GM23248 (cell line): ENCODE measurements at regions not wholly inside any gene's neighbourhood (a gene's known extent, or its start where the extent isn't known, plus 50 kb on each side); places are given as distances from the start of the nearest gene placed in this dataset.

Experiments used
- DNase-seq: peaks from one replicate; pipeline ENCODE4 v3.0.0-alpha.2; 2015
- H2AFZ ChIP-seq: fragments of 200-600 bp; sonication (generic); 2 replicates; pipeline ENCODE4 v1.6.1; 2016; ENCODE audit warnings: antibody characterized with exemption
- H3F3A ChIP-seq: fragments of 200-600 bp; sonication (generic); 2 replicates; pipeline ENCODE4 v1.6.1; 2016; ENCODE audit warnings: mild to moderate bottlenecking, antibody characterized with exemption, mixed run types; ENCODE audit not compliant: insufficient read depth
- H3K27ac ChIP-seq: fragments of 200-600 bp; sonication (generic); 2 replicates; pipeline ENCODE4 v1.5.1; 2016; ENCODE audit warnings: mild to moderate bottlenecking
- H3K27me3 ChIP-seq: fragments of 200-600 bp; sonication (generic); replicated peaks from 2 replicates; pipeline ENCODE4 v1.6.1; 2016; ENCODE audit warnings: mild to moderate bottlenecking; ENCODE audit not compliant: insufficient read depth
- H3K36me3 ChIP-seq: fragments of 200-600 bp; sonication (generic); 2 replicates; pipeline ENCODE4 v1.6.1; 2016; ENCODE audit warnings: low read depth, mild to moderate bottlenecking
- H3K4me1 ChIP-seq: fragments of 200-600 bp; sonication (generic); 2 replicates; pipeline ENCODE4 v1.6.1; 2016; ENCODE audit warnings: mild to moderate bottlenecking; ENCODE audit not compliant: insufficient read depth
- H3K4me2 ChIP-seq: fragments of 200-600 bp; sonication (generic); one replicate; pipeline ENCODE4 v1.6.1; 2016; ENCODE audit warnings: mild to moderate bottlenecking; ENCODE audit not compliant: unreplicated experiment
- H3K4me3 ChIP-seq: fragments of 200-600 bp; sonication (generic); 2 replicates; pipeline ENCODE4 v1.5.1; 2016; ENCODE audit warnings: mild to moderate bottlenecking
- H3K79me2 ChIP-seq: fragments of 200-600 bp; sonication (generic); 2 replicates; pipeline ENCODE4 v1.6.1; 2016; ENCODE audit warnings: mild to moderate bottlenecking; ENCODE audit not compliant: insufficient read depth
- H3K9ac ChIP-seq: fragments of 200-600 bp; sonication (generic); 2 replicates; pipeline ENCODE4 v1.6.1; 2016; ENCODE audit warnings: mild to moderate bottlenecking
- H3K9me2 ChIP-seq: fragments of 200-600 bp; sonication (generic); 2 replicates; pipeline ENCODE4 v1.6.1; 2016; ENCODE audit warnings: mixed run types, mild to moderate bottlenecking, moderate library complexity; ENCODE audit not compliant: insufficient read depth
- H3K9me3 ChIP-seq: fragments of 200-600 bp; sonication (generic); one replicate; pipeline ENCODE4 v1.6.1; 2017; ENCODE audit warnings: low read depth
- H4K20me1 ChIP-seq: fragments of 200-600 bp; sonication (generic); 2 replicates; pipeline ENCODE4 v1.6.0; 2016; ENCODE audit not compliant: insufficient read depth
- EZH2 ChIP-seq: fragments of 200-600 bp; sonication (generic); IDR thresholded peaks from 2 replicates; pipeline ENCODE4 v1.6.1; 2018; ENCODE audit warnings: antibody characterized with exemption, mild to moderate bottlenecking; ENCODE audit not compliant: insufficient read depth, poor library complexity, severe bottlenecking
- EZH2phosphoT487 ChIP-seq: fragments of 200-600 bp; sonication (generic); IDR thresholded peaks from 2 replicates; pipeline ENCODE4 v1.6.1; 2018; ENCODE audit warnings: antibody characterized with exemption, moderate library complexity, mild to moderate bottlenecking, low read depth; ENCODE audit not compliant: insufficient read depth
- WGBS, 2 experiments: methylation state at CpG; one replicate each; pipeline ENCODE4 v1.1.6; 2015 to 2017; ENCODE audit warnings: low lambda C conversion rate in 2 of 2, low coverage in 1 of 2; ENCODE audit errors: missing lambda C conversion rate in 2 of 2; 5-methylcytosine and 5-hydroxymethylcytosine counted together
- in situ Hi-C: fragments of 300-500 bp; cut with MboI; formaldehyde crosslinking; loops from 2 replicates; pipeline ENCODE4 v1.15.0; 2020

DNA sequence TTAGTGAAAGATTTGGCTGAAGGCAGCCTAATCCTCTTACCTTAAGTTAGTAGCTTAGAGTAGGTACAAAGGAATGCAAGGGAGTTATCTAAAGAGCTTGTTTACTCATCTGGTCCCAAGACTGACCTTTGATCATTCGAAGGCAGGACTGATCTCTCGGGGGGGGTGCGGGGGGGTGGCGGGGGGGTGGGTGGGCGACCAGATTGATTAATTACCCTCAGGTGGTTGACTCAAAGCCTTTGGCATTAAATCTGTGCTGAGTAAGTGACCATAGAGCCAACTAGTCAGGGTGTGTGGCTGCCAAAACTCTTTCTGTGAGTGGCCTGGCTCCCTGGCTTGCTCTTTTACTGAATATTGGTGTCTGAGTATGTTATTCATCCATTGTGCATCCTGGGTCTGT is 731.9 kb upstream of the FBXO33 start:
- Histone ChIP-seq H3K27me3 (no peaks in the 10 kb centered on the region), H3F3A (no peaks in the 10 kb centered on the region), H2AFZ (no peak overlapping the region), H3K9ac (no peak overlapping the region), H3K9me3 (no peaks in the 10 kb centered on the region), H3K9me2 (no peaks in the 10 kb centered on the region), H3K27ac (no peak overlapping the region), H4K20me1 (no peaks in the 10 kb centered on the region), H3K4me3 (no peak overlapping the region), H3K4me2 (no peak overlapping the region), H3K79me2 (no peaks in the 10 kb centered on the region), H3K36me3 (no peaks in the 10 kb centered on the region), H3K4me1 (no peaks in the 10 kb centered on the region)
- in situ Hi-C loops, result no loop called here
- DNase-seq, result peak; percentile 10
- WGBS, 2 experiments, result 19 to 29% methylated on average over 1 to 5 of the region's 5 CpGs
- TF ChIP-seq EZH2phosphoT487, result no peak
- no peak for TF ChIP-seq EZH2

DNA sequence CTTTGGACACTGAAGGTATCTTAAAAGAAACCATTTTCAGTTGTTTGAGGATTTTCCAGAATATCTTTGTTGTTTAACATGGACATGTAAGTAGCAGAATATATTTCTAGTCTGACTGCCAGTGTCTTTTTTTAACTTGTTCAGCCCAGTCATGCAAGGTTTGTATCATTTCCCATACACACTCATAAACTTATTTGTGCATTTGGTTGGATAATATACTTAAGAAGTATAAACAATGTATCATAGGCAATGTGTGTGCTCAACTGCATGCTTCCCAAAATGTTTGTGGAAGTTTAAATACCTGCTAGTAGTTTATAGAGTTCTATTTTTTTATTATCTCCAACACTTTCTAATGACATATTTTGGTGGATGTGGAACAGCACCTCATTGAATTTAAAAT is 707.4 kb upstream of the FBXO33 start:
- no peaks in the 10 kb centered on the region for H3K79me2 ChIP-seq
- no peak for TF ChIP-seq EZH2
- TF ChIP-seq EZH2phosphoT487, result no peak
- H3K4me1 ChIP-seq, result no peaks in the 10 kb centered on the region
- no peaks in the 10 kb centered on the region for H3K9me3 ChIP-seq
- H3K36me3 ChIP-seq, result no peaks in the 10 kb centered on the region
- H3K4me2 ChIP-seq, result no peak overlapping the region
- no peaks in the 10 kb centered on the region for H3K9me2 ChIP-seq
- H3K27ac ChIP-seq, result no peak overlapping the region
- H3K9ac ChIP-seq, result no peak overlapping the region
- H3K27me3 ChIP-seq, result no peaks in the 10 kb centered on the region
- no peaks in the 10 kb centered on the region for H3F3A ChIP-seq
- no peak for DNase-seq
- in situ Hi-C loops, result no loop called here
- no peak overlapping the region for H2AFZ ChIP-seq
- H3K4me3 ChIP-seq, result no peak overlapping the region
- no peaks in the 10 kb centered on the region for H4K20me1 ChIP-seq

DNA sequence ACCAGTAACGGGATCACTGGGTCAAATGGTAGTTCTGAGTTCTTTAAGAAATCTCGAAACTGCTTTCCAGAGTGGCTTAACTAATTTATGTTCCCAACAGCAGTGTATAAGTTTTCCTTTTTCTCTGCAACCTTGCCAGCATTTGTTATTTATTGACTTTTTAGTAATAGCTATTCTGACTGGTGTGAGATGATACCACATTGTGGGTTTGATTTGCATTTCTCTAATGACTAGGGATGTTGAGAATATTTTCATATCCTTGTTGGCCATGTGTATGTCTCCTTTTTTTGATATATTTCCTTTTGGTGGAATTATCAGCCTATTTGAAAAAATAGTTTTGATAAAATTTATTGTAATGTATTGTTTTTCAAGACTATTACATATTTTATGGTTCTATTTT is 701.2 kb upstream of the FBXO33 start:
- no peak overlapping the region for H3K9ac ChIP-seq
- H2AFZ ChIP-seq, result no peak overlapping the region
- in situ Hi-C loops, result no loop called here
- H3K27ac ChIP-seq, result no peak overlapping the region
- no peaks in the 10 kb centered on the region for H3K79me2 ChIP-seq
- H3K27me3 ChIP-seq, result no peaks in the 10 kb centered on the region
- H4K20me1 ChIP-seq, result no peaks in the 10 kb centered on the region
- H3F3A ChIP-seq, result no peaks in the 10 kb centered on the region
- no peak for DNase-seq
- H3K4me3 ChIP-seq, result no peak overlapping the region
- H3K4me2 ChIP-seq, result no peak overlapping the region
- no peaks in the 10 kb centered on the region for H3K9me2 ChIP-seq
- no peaks in the 10 kb centered on the region for H3K36me3 ChIP-seq
- H3K9me3 ChIP-seq, result no peaks in the 10 kb centered on the region
- H3K4me1 ChIP-seq, result no peaks in the 10 kb centered on the region
- 30 to 39% methylated on average over 2 of the region's 2 CpGs for WGBS, 2 experiments
- TF ChIP-seq EZH2 (no peak), EZH2phosphoT487 (no peak)

DNA sequence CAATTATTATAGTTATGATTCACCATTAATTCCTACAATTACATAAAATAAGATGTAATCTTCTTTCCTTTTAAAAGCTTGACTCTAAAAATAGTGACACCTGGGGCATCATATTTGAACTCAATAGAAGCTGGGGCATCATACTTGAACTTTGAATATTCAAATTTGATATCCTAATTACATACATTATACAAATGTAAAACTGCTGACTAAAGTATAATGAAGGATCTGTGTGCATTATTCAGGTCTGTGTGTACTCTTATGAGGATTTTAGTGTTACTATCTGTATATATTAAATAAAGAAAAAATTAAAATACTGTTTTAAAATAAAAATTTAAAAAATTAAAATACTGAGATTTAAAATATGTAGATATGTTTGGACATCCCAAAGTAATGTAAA is 696.9 kb upstream of the FBXO33 start:
- in situ Hi-C loops, result no loop called here
- no peaks in the 10 kb centered on the region for H3K27me3 ChIP-seq
- no peaks in the 10 kb centered on the region for H3K79me2 ChIP-seq
- H3K9ac ChIP-seq, result no peak overlapping the region
- H3K9me2 ChIP-seq, result no peaks in the 10 kb centered on the region
- no peaks in the 10 kb centered on the region for H3K9me3 ChIP-seq
- no peak for TF ChIP-seq EZH2phosphoT487
- no peak for TF ChIP-seq EZH2
- DNase-seq, result no peak
- no peaks in the 10 kb centered on the region for H4K20me1 ChIP-seq
- no peaks in the 10 kb centered on the region for H3F3A ChIP-seq
- no peaks in the 10 kb centered on the region for H3K36me3 ChIP-seq
- no peaks in the 10 kb centered on the region for H3K4me1 ChIP-seq
- no peak overlapping the region for H3K27ac ChIP-seq
- no peak overlapping the region for H3K4me2 ChIP-seq
- no peak overlapping the region for H3K4me3 ChIP-seq
- no peak overlapping the region for H2AFZ ChIP-seq

DNA sequence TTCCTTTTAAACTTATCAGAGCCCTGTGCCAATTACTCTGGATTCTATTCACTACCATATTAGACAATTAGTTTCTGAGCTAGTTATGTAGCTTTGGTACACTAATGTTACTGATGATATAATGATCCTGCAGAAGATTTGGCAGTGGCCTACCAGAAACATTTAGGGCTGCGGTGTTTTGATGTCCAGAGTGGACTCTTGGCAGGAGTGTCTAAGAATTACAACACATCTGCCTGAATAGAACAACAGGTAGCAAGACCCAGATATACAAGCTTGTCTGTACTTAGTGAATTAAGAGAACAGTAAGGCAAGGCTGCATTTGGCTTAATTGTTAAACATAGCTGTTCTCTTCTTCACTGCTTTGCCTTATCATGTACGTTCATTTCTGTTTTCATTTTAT is 691.6 kb upstream of the FBXO33 start:
- Histone ChIP-seq H3K9me3 (no peaks in the 10 kb centered on the region), H3K4me3 (no peak overlapping the region), H3F3A (no peaks in the 10 kb centered on the region), H3K4me2 (no peak overlapping the region), H3K9me2 (no peaks in the 10 kb centered on the region), H3K27me3 (no peaks in the 10 kb centered on the region), H3K27ac (no peak overlapping the region; the same call in 1 of the 2 replicates), H2AFZ (no peak overlapping the region), H3K36me3 (no peaks in the 10 kb centered on the region), H3K4me1 (peaks cover 5% of the 10 kb centered on the region; the same call in 1 of the 2 replicates), H3K79me2 (no peaks in the 10 kb centered on the region), H3K9ac (no peak overlapping the region), H4K20me1 (no peaks in the 10 kb centered on the region)
- TF ChIP-seq EZH2 (no peak), EZH2phosphoT487 (no peak)
- in situ Hi-C loops, result no loop called here
- DNase-seq, result no peak
- 54 to 65% methylated on average over 2 of the region's 2 CpGs for WGBS, 2 experiments
